IPS-NIHi7 (cell line): ENCODE measurements at regions not wholly inside any gene's neighbourhood (a gene's known extent, or its start where the extent isn't known, plus 50 kb on each side); places are given as distances from the start of the nearest gene placed in this dataset.
A peak's percentile ranks its signal among the peaks of the same experiment; 100 is the strongest.

Experiments used
- DNase-seq: peaks from one replicate; pipeline ENCODE4 v3.0.0; 2012; ENCODE audit warnings: mixed read lengths; ENCODE audit errors: extremely low spot score

- no peak for DNase-seq
These were observed 98.9 kb upstream of the NPFFR2 start for GRCh38 chr4:71932941-71933340.

DNA sequence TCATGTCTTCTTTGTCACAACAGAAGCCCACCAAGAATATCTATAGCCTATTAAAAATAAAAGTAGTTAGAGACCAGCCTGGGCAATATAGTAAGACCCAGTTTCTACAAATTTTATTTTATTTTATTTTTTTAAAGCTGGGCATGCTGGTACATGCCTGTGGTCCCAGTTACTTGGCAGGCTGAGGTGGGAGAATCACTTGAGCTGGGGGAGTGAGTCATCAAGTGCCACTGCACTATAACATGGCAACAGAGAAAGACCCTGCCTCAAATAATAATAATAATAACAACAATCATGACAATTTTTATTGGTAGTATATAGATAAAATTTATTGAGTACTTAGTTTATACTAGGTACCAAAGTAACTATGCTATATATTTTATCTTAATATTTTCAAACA is 93.0 kb upstream of the NPFFR2 start:
- DNase-seq = no peak

- peak; percentile 51 for DNase-seq
These were observed 90.8 kb upstream of the NPFFR2 start for GRCh38 chr4:71941001-71941400.

DNA sequence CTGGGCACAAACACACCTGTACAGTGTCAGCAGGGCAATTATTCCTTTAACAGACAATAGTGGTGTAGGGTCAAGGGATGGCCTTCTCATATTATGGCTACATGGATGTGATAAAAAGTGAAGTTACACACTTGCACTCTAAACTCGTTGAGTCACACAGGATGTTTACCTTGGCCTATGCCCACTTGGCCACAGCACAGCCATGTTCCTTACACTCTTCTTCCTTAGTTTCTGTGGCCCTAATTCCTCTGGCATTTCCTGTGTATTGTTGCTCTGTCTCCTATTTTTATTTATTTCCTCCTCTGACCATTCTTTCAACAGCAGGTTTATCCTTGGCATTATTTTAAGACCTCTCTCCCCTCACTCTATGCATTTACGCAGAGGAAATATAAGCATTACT is 86.8 kb upstream of the NPFFR2 start:
- no peak for DNase-seq

GRCh38 chr4:71945791-71946190 is 86.0 kb upstream of the NPFFR2 start:
- DNase-seq = no peak

DNA sequence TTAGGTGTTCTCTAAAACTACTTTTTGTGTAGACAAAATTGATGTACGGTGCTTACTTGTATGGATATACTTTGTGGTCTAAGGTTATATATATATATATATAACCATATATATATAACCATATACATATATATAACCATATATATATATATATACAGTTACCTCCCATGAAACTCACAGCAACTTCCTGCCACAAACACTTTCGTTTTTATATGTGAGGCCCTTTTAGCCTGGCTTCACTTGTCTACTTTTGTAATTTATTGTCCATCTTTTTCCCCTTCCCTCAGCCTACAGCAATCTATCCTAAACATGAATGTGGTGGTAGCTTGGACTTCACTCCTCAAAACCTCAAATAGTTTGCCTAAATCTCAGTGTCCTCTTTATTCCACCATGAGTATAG is 72.8 kb upstream of the NPFFR2 start:
- DNase-seq = no peak

DNA sequence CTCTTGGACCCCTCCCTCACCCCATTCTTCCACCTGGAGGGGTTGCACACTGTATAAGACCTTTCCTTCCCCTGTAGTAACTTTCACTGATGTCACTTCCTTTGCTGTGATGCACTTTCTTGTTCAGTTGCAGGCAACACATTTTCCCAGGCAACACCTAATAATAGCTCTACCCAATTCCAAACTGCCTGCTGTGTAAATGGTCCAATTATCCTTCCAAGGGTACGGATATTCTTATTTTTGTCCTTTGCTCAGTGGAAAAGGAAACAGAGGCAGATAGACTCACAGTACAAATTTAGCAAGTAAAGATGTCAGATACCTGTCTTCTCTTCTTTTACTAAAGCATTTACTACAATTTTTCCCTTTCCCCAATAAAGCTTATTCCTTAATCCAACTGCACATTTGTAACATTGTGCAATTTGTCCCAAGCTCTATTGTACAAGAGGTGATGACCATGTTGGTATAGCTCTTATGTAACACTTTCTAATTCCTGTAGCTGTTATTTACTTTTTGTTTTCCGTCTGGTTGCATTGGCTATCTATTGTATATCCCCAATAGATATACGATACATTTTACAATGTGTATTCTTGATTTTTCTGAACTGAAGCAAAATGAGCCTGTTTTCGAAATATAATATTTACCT is 69.1 kb upstream of the NPFFR2 start:
- DNase-seq = no peak

GRCh38 chr4:71974681-71975080 is 57.1 kb upstream of the NPFFR2 start:
- peak; percentile 12 for DNase-seq

- DNase-seq = no peak
These were observed 55.3 kb upstream of the NPFFR2 start for GRCh38 chr4:71976523-71976922.

- no peak for DNase-seq
These were observed 53.5 kb upstream of the NPFFR2 start for GRCh38 chr4:71978210-71978835.

DNA sequence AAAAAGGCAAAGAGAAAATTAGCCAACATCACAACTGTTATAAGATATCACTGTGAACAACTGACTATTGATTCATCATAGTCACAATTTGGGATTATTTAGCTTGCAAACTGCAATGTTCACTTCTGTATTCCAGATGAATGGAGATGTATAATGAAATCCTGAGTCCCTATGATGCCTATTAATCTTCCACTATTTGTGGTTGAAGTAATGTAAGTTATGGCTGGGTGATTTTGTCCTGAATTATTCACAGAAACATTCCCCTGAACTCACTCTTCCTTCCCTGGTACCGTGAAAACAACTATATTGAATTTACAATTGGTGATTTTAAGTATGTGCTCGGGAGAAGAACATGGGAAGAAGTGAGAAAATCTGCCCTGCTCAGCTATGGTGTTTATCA is 50.8 kb upstream of the NPFFR2 start:
- DNase-seq = no peak
